Keratinocyte (primary cell): ENCODE measurements at regions not wholly inside any gene's neighbourhood (a gene's known extent, or its start where the extent isn't known, plus 50 kb on each side); places are given as distances from the start of the nearest gene placed in this dataset.

ENCODE experiments used
- DNase-seq: peaks from one replicate; pipeline ENCODE4 v3.0.0-alpha.2; 2011; ENCODE audit warnings: low read depth, missing footprints, low spot score
- FAIRE-seq: peaks from 2 replicates; lab custom pipeline; 2011; peaks lifted over from hg19 to GRCh38; lab: Jason Lieb, UNC
- H2AFZ ChIP-seq: 2 replicates; pipeline ENCODE4 v1.6.0; 2012; ENCODE audit warnings: low read length, control low read depth, inconsistent platforms; ENCODE audit not compliant: control insufficient read depth
- H3K27ac ChIP-seq: 2 replicates; pipeline ENCODE4 v1.5.1; 2011; ENCODE audit warnings: low read length; ENCODE audit not compliant: control insufficient read depth, insufficient read depth
- H3K27me3 ChIP-seq: 3 replicates; pipeline ENCODE4 v1.6.0; 2011; ENCODE audit warnings: low read length; ENCODE audit not compliant: control insufficient read depth, insufficient read depth; ENCODE audit errors: extremely low read depth
- H3K36me3 ChIP-seq, 2 experiments: 2 replicates in 1 of 2; 3 replicates in 1 of 2; pipeline ENCODE4 v1.5.1; 2011; ENCODE audit warnings: low read length in 2 of 2, mild to moderate bottlenecking in 1 of 2; ENCODE audit not compliant: control insufficient read depth in 2 of 2, insufficient read depth in 2 of 2; ENCODE audit errors: extremely low read depth in 1 of 2
- H3K4me1 ChIP-seq: 3 replicates; pipeline ENCODE4 v1.5.1; 2011; ENCODE audit warnings: low read length; ENCODE audit not compliant: control insufficient read depth, insufficient read depth; ENCODE audit errors: extremely low read depth
- H3K4me2 ChIP-seq: 3 replicates; pipeline ENCODE4 v1.6.0; 2011; ENCODE audit warnings: low read depth, low read length; ENCODE audit not compliant: control insufficient read depth, insufficient read depth; ENCODE audit errors: extremely low read depth
- H3K4me3 ChIP-seq, 3 experiments: fragments of 200-600 bp in 1 of 3; sonication (generic) in 1 of 3; 2 replicates in 2 of 3; 3 replicates in 1 of 3; pipeline ENCODE4 v1.5.1; 2011 to 2016; ENCODE audit warnings: low read length in 3 of 3, mild to moderate bottlenecking in 3 of 3, control low read depth in 2 of 3, inconsistent platforms in 1 of 3, low read depth in 1 of 3, mixed read lengths in 1 of 3, mixed run types in 1 of 3, moderate library complexity in 1 of 3; ENCODE audit not compliant: control insufficient read depth in 2 of 3, insufficient read depth in 2 of 3; ENCODE audit errors: extremely low read depth in 1 of 3
- H3K79me2 ChIP-seq: 2 replicates; pipeline ENCODE4 v1.6.0; 2012; ENCODE audit warnings: low read length; ENCODE audit not compliant: control insufficient read depth, insufficient read depth
- H3K9ac ChIP-seq: 3 replicates; pipeline ENCODE4 v1.6.0; 2011; ENCODE audit warnings: low read length; ENCODE audit not compliant: control insufficient read depth, insufficient read depth; ENCODE audit errors: extremely low read depth
- H3K9me1 ChIP-seq: 3 replicates; pipeline ENCODE4 v1.6.0; 2011; ENCODE audit warnings: low read length; ENCODE audit not compliant: control insufficient read depth, insufficient read depth; ENCODE audit errors: extremely low read depth
- H3K9me3 ChIP-seq: 2 replicates; pipeline ENCODE4 v1.5.1; 2012; ENCODE audit warnings: low read depth, low read length; ENCODE audit not compliant: control insufficient read depth
- H4K20me1 ChIP-seq: 3 replicates; pipeline ENCODE4 v1.6.0; 2011; ENCODE audit warnings: low read length; ENCODE audit not compliant: control insufficient read depth, insufficient read depth; ENCODE audit errors: extremely low read depth
- CTCF ChIP-seq, 3 experiments: IDR thresholded peaks in 1 of 3; conservative IDR thresholded peaks in 1 of 3; optimal IDR thresholded peaks in 1 of 3; 2 replicates in 2 of 3; 3 replicates in 1 of 3; pipeline versions ENCODE3 to v1.5.1; 2011; ENCODE audit warnings: low read length in 3 of 3, mild to moderate bottlenecking in 3 of 3, moderate library complexity in 2 of 3, control low read depth in 1 of 3, inconsistent platforms in 1 of 3; ENCODE audit not compliant: insufficient read depth in 2 of 3; ENCODE audit errors: extremely low read depth in 1 of 3
- EZH2 ChIP-seq: IDR thresholded peaks from one replicate; pipeline ENCODE4 v1.6.1; 2012; ENCODE audit warnings: inconsistent platforms, mild to moderate bottlenecking, low read length, moderate library complexity
- dilution Hi-C: fragments of 300-500 bp; cut with MboI; formaldehyde crosslinking; loops from one replicate; pipeline ENCODE4 v1.7.0; 2020; ENCODE audit warnings: low sequenced_read_pairs; ENCODE audit not compliant: extremely low pct_ligation_motif_present

- Histone ChIP-seq H3K9me3 (no peaks in the 10 kb centered on the region), H4K20me1 (no peaks in the 10 kb centered on the region), H3K36me3 (no peaks in the 10 kb centered on the region), H2AFZ (no peak overlapping the region), H3K4me3 (no peak overlapping the region), H3K79me2 (no peaks in the 10 kb centered on the region), H3K4me1 (no peaks in the 10 kb centered on the region), H3K27me3 (no peaks in the 10 kb centered on the region), H3K4me2 (no peak overlapping the region), H3K9me1 (no peaks in the 10 kb centered on the region), H3K27ac (no peak overlapping the region), H3K9ac (no peak overlapping the region)
- TF ChIP-seq EZH2 (no peak), CTCF (optimal IDR thresholded peaks at IDR 0.05 in 1 of 3, IDR thresholded peaks at IDR 0.05 in 1 of 3, conservative IDR thresholded peaks at IDR 0.05 in 1 of 3; ENCODE audit: extremely low read depth in 1 of 3, insufficient read depth in 2 of 3, low read length in 3 of 3) (no peak)
- DNase-seq (no peak), FAIRE-seq (no peak)
- dilution Hi-C loops: no loop called here
Measured at GRCh38 chr4:23153076-23153475, 460.3 kb downstream of the GBA3 start.

DNA sequence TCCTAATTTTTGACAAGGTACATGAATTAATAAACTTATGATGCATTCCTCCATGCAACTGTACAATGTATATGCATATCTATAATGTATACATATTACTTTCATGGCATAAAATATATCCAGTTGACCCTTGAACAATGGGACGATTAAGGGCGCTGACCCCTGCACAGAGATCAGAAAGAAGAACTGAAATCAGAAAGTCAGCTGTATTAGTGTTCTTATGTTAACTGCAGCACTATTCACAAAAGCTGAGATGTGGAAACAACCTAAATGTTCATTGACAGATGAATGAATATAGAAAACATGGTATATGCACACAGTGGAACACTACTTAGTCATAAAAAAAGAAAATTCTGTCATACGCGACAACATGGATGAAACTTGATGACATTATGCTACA, 457.1 kb downstream of the GBA3 start:
- Histone ChIP-seq H3K9me3 (no peaks in the 10 kb centered on the region), H3K9me1 (no peaks in the 10 kb centered on the region), H3K4me1 (no peaks in the 10 kb centered on the region), H3K9ac (no peak overlapping the region), H3K4me2 (no peak overlapping the region), H3K27me3 (no peaks in the 10 kb centered on the region), H3K79me2 (no peaks in the 10 kb centered on the region), H3K4me3 (no peak overlapping the region), H3K36me3 (no peaks in the 10 kb centered on the region), H2AFZ (no peak overlapping the region), H3K27ac (no peak overlapping the region), H4K20me1 (no peaks in the 10 kb centered on the region)
- FAIRE-seq: no peak
- DNase-seq: no peak
- dilution Hi-C loops: no loop called here
- TF ChIP-seq CTCF (optimal IDR thresholded peaks at IDR 0.05 in 1 of 3, IDR thresholded peaks at IDR 0.05 in 1 of 3, conservative IDR thresholded peaks at IDR 0.05 in 1 of 3; ENCODE audit: extremely low read depth in 1 of 3, insufficient read depth in 2 of 3, low read length in 3 of 3): no peak
- TF ChIP-seq EZH2: no peak
